ENCODE measurements at regions not wholly inside any gene's neighbourhood (a gene's known extent, or its start where the extent isn't known, plus 50 kb on each side); places are given as distances from the start of the nearest gene placed in this dataset.

GRCh38 chr3:46122091-46122490 is 86.0 kb downstream of the CCR1 start:
- Histone ChIP-seq H3K27me3 (replicated peaks; ENCODE audit: insufficient read depth, low read depth, low read length, poor library complexity) (peaks cover 4% of the 10 kb centered on the region), H3K9me3 (ENCODE audit: low read depth, low read length, poor library complexity, severe bottlenecking) (no peaks in the 10 kb centered on the region), H3K4me3 (ENCODE audit: low read depth, low read length, poor library complexity, severe bottlenecking) (no peak overlapping the region), H3K36me3 (ENCODE audit: insufficient read depth, low read length, poor library complexity, severe bottlenecking) (no peaks in the 10 kb centered on the region), H3K4me1 (ENCODE audit: insufficient read depth, low read length, poor library complexity, severe bottlenecking) (no peaks in the 10 kb centered on the region), H3K27ac (ENCODE audit: low read depth, low read length, poor library complexity, severe bottlenecking) (no peak overlapping the region)
- POLR2A ChIA-PET (ENCODE audit: low non-redundant PET): no interaction called here
- CTCF ChIA-PET: no interaction called here
- no peak for TF ChIP-seq CTCF (conservative IDR thresholded peaks at IDR 0.05; ENCODE audit: low read depth, low read length)
- TF ChIP-seq EZH2 (IDR thresholded peaks at IDR 0.05; ENCODE audit: borderline replicate concordance, low read depth, low read length, poor library complexity, severe bottlenecking): no peak
- intact Hi-C loops (cut with micrococcal nuclease; ENCODE audit: unreplicated experiment): no loop called here
- no TSS peak for BruUV-seq (replicated peaks)
- no peak for DNase-seq (ENCODE audit: low spot score)

GRCh38 chr3:46120983-46121382 is 87.1 kb downstream of the CCR1 start:
- no peaks in the 10 kb centered on the region for H3K36me3 ChIP-seq (ENCODE audit: insufficient read depth, low read length, poor library complexity, severe bottlenecking)
- H3K9me3 ChIP-seq (ENCODE audit: low read depth, low read length, poor library complexity, severe bottlenecking): no peaks in the 10 kb centered on the region
- no peak overlapping the region for H3K27ac ChIP-seq (ENCODE audit: low read depth, low read length, poor library complexity, severe bottlenecking)
- TF ChIP-seq EZH2 (IDR thresholded peaks at IDR 0.05; ENCODE audit: borderline replicate concordance, low read depth, low read length, poor library complexity, severe bottlenecking): no peak
- no peak for TF ChIP-seq CTCF (conservative IDR thresholded peaks at IDR 0.05; ENCODE audit: low read depth, low read length)
- no peak overlapping the region for H3K4me3 ChIP-seq (ENCODE audit: low read depth, low read length, poor library complexity, severe bottlenecking)
- BruUV-seq (replicated peaks): no TSS peak
- ChIA-PET POLR2A (ENCODE audit: low non-redundant PET) (no interaction called here), CTCF (no interaction called here)
- intact Hi-C loops (cut with micrococcal nuclease; ENCODE audit: unreplicated experiment): no loop called here
- DNase-seq (ENCODE audit: low spot score): no peak
- H3K4me1 ChIP-seq (ENCODE audit: insufficient read depth, low read length, poor library complexity, severe bottlenecking): no peaks in the 10 kb centered on the region
- H3K27me3 ChIP-seq (replicated peaks; ENCODE audit: insufficient read depth, low read depth, low read length, poor library complexity): peaks cover 4% of the 10 kb centered on the region

GRCh38 chr3:46119709-46120498 is 88.2 kb downstream of the CCR1 start:
- no peaks in the 10 kb centered on the region for H3K9me3 ChIP-seq (ENCODE audit: low read depth, low read length, poor library complexity, severe bottlenecking)
- ChIA-PET CTCF (no interaction called here), POLR2A (ENCODE audit: low non-redundant PET) (no interaction called here)
- TF ChIP-seq CTCF (conservative IDR thresholded peaks at IDR 0.05; ENCODE audit: low read depth, low read length): no peak
- no peak for TF ChIP-seq EZH2 (IDR thresholded peaks at IDR 0.05; ENCODE audit: borderline replicate concordance, low read depth, low read length, poor library complexity, severe bottlenecking)
- H3K27me3 ChIP-seq (replicated peaks; ENCODE audit: insufficient read depth, low read depth, low read length, poor library complexity): no peaks in the 10 kb centered on the region
- intact Hi-C loops (cut with micrococcal nuclease; ENCODE audit: unreplicated experiment): no loop called here
- no peak for DNase-seq (ENCODE audit: low spot score)
- BruUV-seq (replicated peaks): no TSS peak
- no peak overlapping the region for H3K4me3 ChIP-seq (ENCODE audit: low read depth, low read length, poor library complexity, severe bottlenecking)
- no peak overlapping the region for H3K27ac ChIP-seq (ENCODE audit: low read depth, low read length, poor library complexity, severe bottlenecking)
- no peaks in the 10 kb centered on the region for H3K4me1 ChIP-seq (ENCODE audit: insufficient read depth, low read length, poor library complexity, severe bottlenecking)
- H3K36me3 ChIP-seq (ENCODE audit: insufficient read depth, low read length, poor library complexity, severe bottlenecking): no peaks in the 10 kb centered on the region
